GM12878 (cell line): ENCODE measurements at regions not wholly inside any gene's neighbourhood (a gene's known extent, or its start where the extent isn't known, plus 50 kb on each side); places are given as distances from the start of the nearest gene placed in this dataset.

Experiments
- TF ChIP-seq, protein P1 (sequence below): IDR thresholded peaks from 2 replicates; pipeline ENCODE4 v1.6.1; 2012; ENCODE audit warnings: mild to moderate bottlenecking, low read depth, low read length
- TF ChIP-seq, protein P2 (sequence below): fragments of 450-650 bp; IDR thresholded peaks from 2 replicates; pipeline ENCODE4 v1.6.1; 2017; ENCODE audit warnings: mild to moderate bottlenecking, moderate library complexity
- TF ChIP-seq, protein P3 (sequence below): fragments of 450-650 bp; IDR thresholded peaks from 2 replicates; pipeline ENCODE4 v1.6.1; 2017; ENCODE audit warnings: low read depth, mild to moderate bottlenecking, moderate library complexity

DNA sequence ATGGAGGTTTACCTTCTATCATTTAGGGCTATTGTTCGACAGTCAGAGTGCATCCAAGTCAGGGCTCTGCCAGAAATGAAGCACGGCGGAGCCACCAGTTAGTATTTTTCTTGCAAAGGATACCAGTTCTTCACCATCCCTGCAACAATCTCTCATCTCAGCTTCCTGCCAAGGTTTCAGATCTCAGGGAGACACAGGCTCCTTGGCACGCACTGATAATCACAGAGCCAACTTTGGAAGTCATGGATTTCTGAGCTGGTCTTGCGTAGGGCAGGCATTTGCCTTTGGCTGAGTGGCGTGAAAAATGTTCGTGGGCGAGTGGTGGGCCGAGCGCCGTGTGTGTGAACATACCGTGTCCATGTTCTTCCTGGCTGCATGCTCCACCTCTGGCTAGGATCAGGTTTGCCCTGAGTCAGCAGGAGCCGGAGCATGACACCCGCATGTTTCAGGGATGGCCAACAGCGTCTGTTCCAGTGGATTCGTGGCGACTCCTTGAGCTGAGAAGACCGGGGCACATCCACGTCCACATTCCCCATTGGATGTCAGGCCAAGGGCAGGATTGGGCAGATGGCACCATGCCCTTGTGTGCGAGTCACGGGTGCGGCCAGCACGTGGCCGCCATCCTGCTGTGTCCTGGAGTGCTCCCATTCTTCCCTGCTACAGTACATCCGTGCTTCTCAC, 118.5 kb upstream of the C1orf174 start (continued):
- TF ChIP-seq, protein P1, sequence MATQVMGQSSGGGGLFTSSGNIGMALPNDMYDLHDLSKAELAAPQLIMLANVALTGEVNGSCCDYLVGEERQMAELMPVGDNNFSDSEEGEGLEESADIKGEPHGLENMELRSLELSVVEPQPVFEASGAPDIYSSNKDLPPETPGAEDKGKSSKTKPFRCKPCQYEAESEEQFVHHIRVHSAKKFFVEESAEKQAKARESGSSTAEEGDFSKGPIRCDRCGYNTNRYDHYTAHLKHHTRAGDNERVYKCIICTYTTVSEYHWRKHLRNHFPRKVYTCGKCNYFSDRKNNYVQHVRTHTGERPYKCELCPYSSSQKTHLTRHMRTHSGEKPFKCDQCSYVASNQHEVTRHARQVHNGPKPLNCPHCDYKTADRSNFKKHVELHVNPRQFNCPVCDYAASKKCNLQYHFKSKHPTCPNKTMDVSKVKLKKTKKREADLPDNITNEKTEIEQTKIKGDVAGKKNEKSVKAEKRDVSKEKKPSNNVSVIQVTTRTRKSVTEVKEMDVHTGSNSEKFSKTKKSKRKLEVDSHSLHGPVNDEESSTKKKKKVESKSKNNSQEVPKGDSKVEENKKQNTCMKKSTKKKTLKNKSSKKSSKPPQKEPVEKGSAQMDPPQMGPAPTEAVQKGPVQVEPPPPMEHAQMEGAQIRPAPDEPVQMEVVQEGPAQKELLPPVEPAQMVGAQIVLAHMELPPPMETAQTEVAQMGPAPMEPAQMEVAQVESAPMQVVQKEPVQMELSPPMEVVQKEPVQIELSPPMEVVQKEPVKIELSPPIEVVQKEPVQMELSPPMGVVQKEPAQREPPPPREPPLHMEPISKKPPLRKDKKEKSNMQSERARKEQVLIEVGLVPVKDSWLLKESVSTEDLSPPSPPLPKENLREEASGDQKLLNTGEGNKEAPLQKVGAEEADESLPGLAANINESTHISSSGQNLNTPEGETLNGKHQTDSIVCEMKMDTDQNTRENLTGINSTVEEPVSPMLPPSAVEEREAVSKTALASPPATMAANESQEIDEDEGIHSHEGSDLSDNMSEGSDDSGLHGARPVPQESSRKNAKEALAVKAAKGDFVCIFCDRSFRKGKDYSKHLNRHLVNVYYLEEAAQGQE: no peak
- TF ChIP-seq, protein P2, sequence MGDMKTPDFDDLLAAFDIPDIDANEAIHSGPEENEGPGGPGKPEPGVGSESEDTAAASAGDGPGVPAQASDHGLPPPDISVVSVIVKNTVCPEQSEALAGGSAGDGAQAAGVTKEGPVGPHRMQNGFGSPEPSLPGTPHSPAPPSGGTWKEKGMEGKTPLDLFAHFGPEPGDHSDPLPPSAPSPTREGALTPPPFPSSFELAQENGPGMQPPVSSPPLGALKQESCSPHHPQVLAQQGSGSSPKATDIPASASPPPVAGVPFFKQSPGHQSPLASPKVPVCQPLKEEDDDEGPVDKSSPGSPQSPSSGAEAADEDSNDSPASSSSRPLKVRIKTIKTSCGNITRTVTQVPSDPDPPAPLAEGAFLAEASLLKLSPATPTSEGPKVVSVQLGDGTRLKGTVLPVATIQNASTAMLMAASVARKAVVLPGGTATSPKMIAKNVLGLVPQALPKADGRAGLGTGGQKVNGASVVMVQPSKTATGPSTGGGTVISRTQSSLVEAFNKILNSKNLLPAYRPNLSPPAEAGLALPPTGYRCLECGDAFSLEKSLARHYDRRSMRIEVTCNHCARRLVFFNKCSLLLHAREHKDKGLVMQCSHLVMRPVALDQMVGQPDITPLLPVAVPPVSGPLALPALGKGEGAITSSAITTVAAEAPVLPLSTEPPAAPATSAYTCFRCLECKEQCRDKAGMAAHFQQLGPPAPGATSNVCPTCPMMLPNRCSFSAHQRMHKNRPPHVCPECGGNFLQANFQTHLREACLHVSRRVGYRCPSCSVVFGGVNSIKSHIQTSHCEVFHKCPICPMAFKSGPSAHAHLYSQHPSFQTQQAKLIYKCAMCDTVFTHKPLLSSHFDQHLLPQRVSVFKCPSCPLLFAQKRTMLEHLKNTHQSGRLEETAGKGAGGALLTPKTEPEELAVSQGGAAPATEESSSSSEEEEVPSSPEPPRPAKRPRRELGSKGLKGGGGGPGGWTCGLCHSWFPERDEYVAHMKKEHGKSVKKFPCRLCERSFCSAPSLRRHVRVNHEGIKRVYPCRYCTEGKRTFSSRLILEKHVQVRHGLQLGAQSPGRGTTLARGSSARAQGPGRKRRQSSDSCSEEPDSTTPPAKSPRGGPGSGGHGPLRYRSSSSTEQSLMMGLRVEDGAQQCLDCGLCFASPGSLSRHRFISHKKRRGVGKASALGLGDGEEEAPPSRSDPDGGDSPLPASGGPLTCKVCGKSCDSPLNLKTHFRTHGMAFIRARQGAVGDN: no peak
- TF ChIP-seq, protein P3, sequence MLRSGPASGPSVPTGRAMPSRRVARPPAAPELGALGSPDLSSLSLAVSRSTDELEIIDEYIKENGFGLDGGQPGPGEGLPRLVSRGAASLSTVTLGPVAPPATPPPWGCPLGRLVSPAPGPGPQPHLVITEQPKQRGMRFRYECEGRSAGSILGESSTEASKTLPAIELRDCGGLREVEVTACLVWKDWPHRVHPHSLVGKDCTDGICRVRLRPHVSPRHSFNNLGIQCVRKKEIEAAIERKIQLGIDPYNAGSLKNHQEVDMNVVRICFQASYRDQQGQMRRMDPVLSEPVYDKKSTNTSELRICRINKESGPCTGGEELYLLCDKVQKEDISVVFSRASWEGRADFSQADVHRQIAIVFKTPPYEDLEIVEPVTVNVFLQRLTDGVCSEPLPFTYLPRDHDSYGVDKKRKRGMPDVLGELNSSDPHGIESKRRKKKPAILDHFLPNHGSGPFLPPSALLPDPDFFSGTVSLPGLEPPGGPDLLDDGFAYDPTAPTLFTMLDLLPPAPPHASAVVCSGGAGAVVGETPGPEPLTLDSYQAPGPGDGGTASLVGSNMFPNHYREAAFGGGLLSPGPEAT: no peak
